CD4-positive, alpha-beta T cell (primary cell): ENCODE measurements at regions not wholly inside any gene's neighbourhood (a gene's known extent, or its start where the extent isn't known, plus 50 kb on each side); places are given as distances from the start of the nearest gene placed in this dataset.

ENCODE experiments used
- ATAC-seq: fragments of 200-7000 bp; cut with Tn5 transposase; one replicate; pipeline ENCODE4 v1.10.0; 2022; ENCODE audit warnings: mild to moderate bottlenecking; ENCODE audit not compliant: poor library complexity
- CTCF ChIA-PET: fragments of 350-600 bp; sonication (Branson Sonifier 250); formaldehyde crosslinking; loops from one replicate; lab custom pipeline; 2021; ENCODE audit warnings: antibody characterized with exemption, inconsistent platforms; lab: Charles Lee
- POLR2A ChIA-PET: fragments of 350-600 bp; sonication (Branson Sonifier 250); formaldehyde crosslinking; loops from one replicate; lab custom pipeline; 2021; ENCODE audit warnings: antibody characterized with exemption, inconsistent platforms; lab: Charles Lee
- DNase-seq, 14 experiments: peaks; one replicate each; pipeline ENCODE4 v3.0.0-alpha.2; 2013 to 2020; ENCODE audit warnings: mixed read lengths in 2 of 14
- H3K27ac ChIP-seq, 2 donors: one replicate each; pipeline versions ENCODE4 v1.5.1 to v1.7.0; 2013; ENCODE audit warnings: low read length in 2 of 2, low read depth in 1 of 2, mild to moderate bottlenecking in 1 of 2
- H3K27me3 ChIP-seq, 2 experiments: 1 replicate in 1 of 2; 2 replicates in 1 of 2; pipeline versions ENCODE4 v1.6.1 to v1.7.0; 2013; ENCODE audit warnings: low read length in 2 of 2, control low read depth in 1 of 2, mild to moderate bottlenecking in 1 of 2, moderate library complexity in 1 of 2; ENCODE audit not compliant: insufficient read depth in 2 of 2, control insufficient read depth in 1 of 2
- H3K36me3 ChIP-seq: one replicate; pipeline ENCODE4 v1.6.1; 2013; ENCODE audit warnings: low read length, control low read depth; ENCODE audit not compliant: insufficient read depth
- H3K4me1 ChIP-seq: one replicate; pipeline ENCODE4 v1.6.1; 2013; ENCODE audit warnings: low read length, control low read depth; ENCODE audit not compliant: insufficient read depth
- H3K4me3 ChIP-seq: one replicate; pipeline ENCODE4 v1.5.1; 2013; ENCODE audit warnings: mild to moderate bottlenecking, low read length, moderate library complexity
- H3K9me3 ChIP-seq, 2 experiments: 1 replicate in 1 of 2; 2 replicates in 1 of 2; pipeline versions ENCODE4 v1.6.1 to v1.7.0; 2013; ENCODE audit warnings: low read length in 2 of 2, mild to moderate bottlenecking in 2 of 2, control low read depth in 1 of 2, moderate library complexity in 1 of 2; ENCODE audit not compliant: control insufficient read depth in 1 of 2, insufficient read depth in 1 of 2
- H3K27ac Mint-ChIP-seq: one replicate; pipeline ENCODE4 v1.8.0; 2020; ENCODE audit warnings: mixed read lengths
- H3K27me3 Mint-ChIP-seq: one replicate; pipeline ENCODE4 v1.8.0; 2021; ENCODE audit warnings: mixed read lengths
- H3K36me3 Mint-ChIP-seq: one replicate; pipeline ENCODE4 v1.8.0; 2021; ENCODE audit warnings: low read depth, mixed read lengths
- H3K4me1 Mint-ChIP-seq: one replicate; pipeline ENCODE4 v1.8.0; 2021; ENCODE audit warnings: low read depth, mixed read lengths
- H3K4me3 Mint-ChIP-seq: one replicate; pipeline ENCODE4 v1.8.0; 2020; ENCODE audit warnings: mild to moderate bottlenecking, mixed read lengths
- H3K9me3 Mint-ChIP-seq: one replicate; pipeline ENCODE4 v1.8.0; 2020; ENCODE audit warnings: mixed read lengths
- intact Hi-C, 2 experiments: fragments of 100-400 bp; cut with DNase I in 1 of 2; cut with micrococcal nuclease in 1 of 2; formaldehyde crosslinking; loops; one replicate each; pipeline versions ENCODE4 v1.15.1 to v1.9.0; 2023 to 2025; cut with DNase I, micrococcal nuclease
- TF ChIP-seq, protein P1 (sequence below): fragments of 200-600 bp; IDR thresholded peaks from one replicate; pipeline ENCODE4 v1.8.0; 2022; ENCODE audit warnings: antibody characterized with exemption, mild to moderate bottlenecking

DNA sequence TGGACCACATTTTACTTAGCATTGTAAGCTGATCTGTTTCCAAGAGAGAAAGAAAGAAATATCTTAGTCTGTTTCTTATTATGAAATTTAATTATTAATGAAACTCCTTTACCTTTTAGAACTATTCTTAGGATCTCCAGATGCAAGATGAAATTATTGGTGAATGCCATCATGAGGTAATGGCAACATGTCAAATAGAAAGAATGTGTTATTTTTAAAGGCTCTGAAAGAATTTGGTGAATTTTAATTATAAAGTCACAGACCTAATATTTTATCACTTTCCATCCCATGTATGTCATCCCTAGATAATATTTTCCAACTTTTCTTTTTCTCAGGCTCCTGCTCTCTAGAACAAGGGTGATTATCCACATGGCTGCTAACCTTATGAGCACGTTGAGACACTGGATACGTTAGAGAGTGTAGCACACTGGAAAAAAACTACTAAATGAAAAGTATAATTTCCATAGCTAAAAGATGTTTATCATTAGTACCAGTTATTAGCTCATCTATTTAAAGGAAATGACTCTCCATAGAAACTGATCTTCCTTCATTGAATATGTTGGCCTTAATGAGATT lies 95.2 kb upstream of the SCG2 start:
- no peak for DNase-seq
- Histone ChIP-seq H3K4me1 (no peaks in the 10 kb centered on the region), H3K4me3 (no peak overlapping the region), H3K9me3 (no peaks in the 10 kb centered on the region), H3K27ac (no peak overlapping the region), H3K36me3 (no peaks in the 10 kb centered on the region), H3K27me3 (no peaks in the 10 kb centered on the region)
- no peaks in the 10 kb centered on the region for H3K4me1 Mint-ChIP-seq
- POLR2A ChIA-PET: no interaction called here
- ATAC-seq: no peak
- peaks cover 8% of the 10 kb centered on the region for H3K27me3 Mint-ChIP-seq
- no peak overlapping the region for H3K4me3 Mint-ChIP-seq
- H3K9me3 Mint-ChIP-seq: no peaks in the 10 kb centered on the region
- H3K27ac Mint-ChIP-seq: no peak overlapping the region
- CTCF ChIA-PET: no interaction called here
- no peaks in the 10 kb centered on the region for H3K36me3 Mint-ChIP-seq
- TF ChIP-seq, protein P1, sequence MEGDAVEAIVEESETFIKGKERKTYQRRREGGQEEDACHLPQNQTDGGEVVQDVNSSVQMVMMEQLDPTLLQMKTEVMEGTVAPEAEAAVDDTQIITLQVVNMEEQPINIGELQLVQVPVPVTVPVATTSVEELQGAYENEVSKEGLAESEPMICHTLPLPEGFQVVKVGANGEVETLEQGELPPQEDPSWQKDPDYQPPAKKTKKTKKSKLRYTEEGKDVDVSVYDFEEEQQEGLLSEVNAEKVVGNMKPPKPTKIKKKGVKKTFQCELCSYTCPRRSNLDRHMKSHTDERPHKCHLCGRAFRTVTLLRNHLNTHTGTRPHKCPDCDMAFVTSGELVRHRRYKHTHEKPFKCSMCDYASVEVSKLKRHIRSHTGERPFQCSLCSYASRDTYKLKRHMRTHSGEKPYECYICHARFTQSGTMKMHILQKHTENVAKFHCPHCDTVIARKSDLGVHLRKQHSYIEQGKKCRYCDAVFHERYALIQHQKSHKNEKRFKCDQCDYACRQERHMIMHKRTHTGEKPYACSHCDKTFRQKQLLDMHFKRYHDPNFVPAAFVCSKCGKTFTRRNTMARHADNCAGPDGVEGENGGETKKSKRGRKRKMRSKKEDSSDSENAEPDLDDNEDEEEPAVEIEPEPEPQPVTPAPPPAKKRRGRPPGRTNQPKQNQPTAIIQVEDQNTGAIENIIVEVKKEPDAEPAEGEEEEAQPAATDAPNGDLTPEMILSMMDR: no peak
- intact Hi-C loops: no loop called here

DNA sequence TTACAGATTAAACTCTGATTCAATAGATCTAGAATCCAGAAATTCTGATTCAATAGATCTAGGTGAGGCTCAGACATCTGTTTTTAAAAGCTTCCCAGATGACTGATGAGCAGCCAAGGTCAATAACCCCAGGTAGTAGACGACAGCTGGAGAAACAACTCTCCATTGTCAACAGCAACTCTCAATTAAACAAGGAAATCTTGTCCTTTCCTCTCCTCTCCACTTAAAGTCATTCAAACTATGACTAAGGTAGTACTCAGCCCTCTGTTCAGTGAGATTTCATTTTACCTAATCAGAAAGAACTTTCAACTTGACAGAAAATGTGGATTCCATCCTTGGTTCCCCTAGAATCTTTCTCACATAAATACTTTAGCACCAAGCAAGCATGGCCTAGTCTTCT lies 94.6 kb upstream of the SCG2 start:
- TF ChIP-seq, protein P1: no peak
- H3K27me3 Mint-ChIP-seq: peaks cover 6% of the 10 kb centered on the region
- H3K9me3 Mint-ChIP-seq: no peaks in the 10 kb centered on the region
- Histone ChIP-seq H3K4me1 (no peaks in the 10 kb centered on the region), H3K4me3 (no peak overlapping the region), H3K9me3 (no peaks in the 10 kb centered on the region), H3K27ac (no peak overlapping the region), H3K36me3 (no peaks in the 10 kb centered on the region), H3K27me3 (no peaks in the 10 kb centered on the region)
- CTCF ChIA-PET: interaction anchor here (0.8 kb wide), 1 partner anchor 15 kb away, joined by 4 read pairs; no protein-coding TSS in a partner anchor
- no peak for DNase-seq
- ATAC-seq: no peak
- no peaks in the 10 kb centered on the region for H3K4me1 Mint-ChIP-seq
- H3K36me3 Mint-ChIP-seq: no peaks in the 10 kb centered on the region
- POLR2A ChIA-PET: no interaction called here
- no peak overlapping the region for H3K27ac Mint-ChIP-seq
- no peak overlapping the region for H3K4me3 Mint-ChIP-seq
- intact Hi-C loops: no loop called here

DNA sequence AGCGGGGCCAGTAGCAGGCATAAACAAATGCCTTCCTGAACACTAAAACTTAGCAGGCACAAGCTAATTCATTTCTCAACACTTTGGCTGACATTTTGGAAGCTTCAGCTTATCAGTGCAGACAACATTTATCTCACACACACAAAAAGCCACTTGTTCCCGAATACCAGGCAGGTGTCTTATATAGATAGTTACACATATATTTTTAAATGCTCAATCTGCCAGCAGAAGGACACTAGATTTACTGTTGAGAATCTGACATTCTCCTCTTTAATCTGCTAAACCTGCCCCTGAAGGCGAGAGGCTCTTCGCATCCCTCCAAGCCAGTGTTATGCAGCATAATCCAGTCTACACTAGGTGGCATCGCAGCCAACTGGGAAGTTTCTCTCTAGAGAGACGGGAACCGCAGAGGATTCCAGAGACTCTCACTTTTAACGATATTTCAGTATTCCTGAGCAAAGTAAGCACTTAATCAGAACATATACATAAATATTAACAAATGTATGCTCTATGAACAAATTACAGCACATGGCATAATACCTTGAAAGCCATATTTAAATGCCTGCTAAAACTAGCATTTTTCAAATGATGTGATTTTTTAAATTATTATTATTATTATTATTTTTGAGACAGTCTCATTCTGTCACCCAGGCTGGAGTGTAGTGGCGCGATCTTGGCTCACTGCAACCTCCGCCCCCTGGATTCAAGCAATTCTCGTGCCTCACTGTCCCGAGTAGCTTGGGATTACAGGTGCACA lies 90.2 kb upstream of the SCG2 start:
- Histone ChIP-seq H3K9me3 (no peaks in the 10 kb centered on the region), H3K27me3 (no peaks in the 10 kb centered on the region), H3K4me3 (no peak overlapping the region), H3K36me3 (no peaks in the 10 kb centered on the region), H3K4me1 (no peaks in the 10 kb centered on the region), H3K27ac (no peak overlapping the region)
- H3K4me1 Mint-ChIP-seq: no peaks in the 10 kb centered on the region
- no peaks in the 10 kb centered on the region for H3K9me3 Mint-ChIP-seq
- intact Hi-C loops: no loop called here
- H3K4me3 Mint-ChIP-seq: no peak overlapping the region
- DNase-seq (no peak), ATAC-seq (no peak)
- CTCF ChIA-PET: no interaction called here
- no peaks in the 10 kb centered on the region for H3K36me3 Mint-ChIP-seq
- POLR2A ChIA-PET: no interaction called here
- TF ChIP-seq, protein P1: no peak
- H3K27ac Mint-ChIP-seq: no peak overlapping the region
- H3K27me3 Mint-ChIP-seq: peaks cover 19% of the 10 kb centered on the region
